GM19023 (cell line): ENCODE measurements at regions not wholly inside any gene's neighbourhood (a gene's known extent, or its start where the extent isn't known, plus 50 kb on each side); places are given as distances from the start of the nearest gene placed in this dataset.
"Not testable (repeated sequence)": the region's sequence is repeated elsewhere in the genome, so short reads cannot be mapped to it uniquely, and the experiment has no call there.

Experiments
- ATAC-seq: cut with Tn5 transposase; IDR thresholded peaks from one replicate; pipeline ENCODE4 v1.9.1; 2021; ENCODE audit warnings: mild to moderate bottlenecking, moderate library complexity; ENCODE audit not compliant: unreplicated experiment

- ATAC-seq, result no peak
Observed at GRCh38 chr1:209132736-209133467, 450.6 kb upstream of the CAMK1G start.

- no peak for ATAC-seq
Observed at GRCh38 chr1:209134001-209134400, 449.5 kb upstream of the CAMK1G start.

GRCh38 chr1:209143916-209144315 lies 439.6 kb upstream of the CAMK1G start:
- no peak for ATAC-seq

DNA sequence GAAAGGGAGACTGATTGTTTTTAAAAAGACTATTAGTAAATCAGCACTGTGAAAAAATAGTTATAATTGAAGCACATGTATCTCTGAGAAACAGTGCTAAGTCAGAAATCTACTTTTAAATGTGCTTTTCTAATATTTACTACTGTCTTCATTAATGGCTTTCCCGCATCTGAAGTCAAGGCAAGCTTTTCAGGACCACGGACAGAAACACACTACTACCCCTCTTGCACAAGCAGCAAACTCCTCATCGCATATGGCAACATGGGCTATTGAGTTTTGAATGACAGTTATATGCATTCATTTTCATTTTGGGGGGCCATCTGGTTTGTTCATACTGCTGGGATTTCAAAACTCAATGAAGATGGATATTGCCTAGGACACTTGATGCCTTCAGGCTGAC lies 433.4 kb upstream of the CAMK1G start:
- ATAC-seq, result no peak

DNA sequence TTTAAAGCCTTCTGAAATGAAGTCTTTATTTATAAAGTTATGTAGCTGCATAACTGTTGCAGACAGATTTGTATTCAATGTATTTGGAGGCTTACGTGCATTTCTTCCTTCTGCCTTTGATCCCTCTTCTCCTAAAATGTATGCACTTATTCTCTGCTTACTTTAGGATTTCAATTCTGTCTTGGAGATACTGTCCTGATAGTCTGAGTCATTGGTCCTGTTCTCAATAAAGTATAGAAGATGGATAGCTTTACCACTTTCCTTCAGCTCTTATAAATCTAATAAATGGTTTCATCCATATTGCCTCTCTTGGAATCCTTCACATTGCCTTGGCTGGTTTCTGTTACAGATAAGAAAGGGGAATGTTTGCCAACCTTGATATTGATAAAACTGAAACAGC lies 430.1 kb upstream of the CAMK1G start:
- no peak for ATAC-seq

DNA sequence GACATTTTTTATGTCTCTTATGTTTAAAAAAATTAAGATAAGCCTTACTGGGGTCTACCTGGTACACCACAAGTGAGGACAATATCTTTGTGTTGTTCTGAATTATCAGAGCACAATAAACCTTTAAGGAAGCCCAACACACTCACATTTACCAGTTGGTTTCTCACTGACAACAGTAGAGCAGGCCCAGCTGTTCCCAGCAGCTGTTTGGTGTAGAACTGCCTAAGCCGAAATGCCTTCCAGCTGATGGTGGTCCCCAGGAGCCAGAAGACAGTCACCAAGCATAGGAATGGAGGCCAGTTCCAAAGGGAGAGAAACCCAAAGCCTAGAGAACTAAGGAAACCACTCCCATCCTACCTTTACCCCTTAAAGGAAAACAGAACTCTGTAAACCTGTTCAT lies 428.6 kb upstream of the CAMK1G start:
- ATAC-seq, result no peak

GRCh38 chr1:209155546-209155945 lies 428.0 kb upstream of the CAMK1G start:
- no peak for ATAC-seq

DNA sequence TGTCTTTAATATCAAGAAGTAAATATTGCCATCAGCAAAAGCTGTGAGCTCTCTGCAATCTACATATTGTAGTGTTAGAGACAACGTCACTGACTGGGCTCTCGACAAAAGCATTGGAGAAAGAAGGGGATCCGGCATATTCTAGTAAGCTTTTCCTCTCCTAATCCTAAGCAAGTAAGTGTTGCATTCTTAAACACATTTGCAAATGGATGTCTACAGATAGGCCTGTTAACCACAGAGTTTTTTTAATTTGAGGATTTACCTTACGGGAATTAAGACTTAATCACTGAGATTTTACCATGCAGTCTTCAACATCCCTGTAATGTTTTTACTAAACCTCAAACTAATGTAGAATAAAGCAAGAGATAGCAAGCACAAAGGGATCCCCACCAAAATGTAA lies 426.5 kb upstream of the CAMK1G start:
- no peak for ATAC-seq

- no peak for ATAC-seq
Observed at GRCh38 chr1:209157546-209158249, 425.8 kb upstream of the CAMK1G start.

- no peak for ATAC-seq
Observed at GRCh38 chr1:209158851-209159250, 424.7 kb upstream of the CAMK1G start.

DNA sequence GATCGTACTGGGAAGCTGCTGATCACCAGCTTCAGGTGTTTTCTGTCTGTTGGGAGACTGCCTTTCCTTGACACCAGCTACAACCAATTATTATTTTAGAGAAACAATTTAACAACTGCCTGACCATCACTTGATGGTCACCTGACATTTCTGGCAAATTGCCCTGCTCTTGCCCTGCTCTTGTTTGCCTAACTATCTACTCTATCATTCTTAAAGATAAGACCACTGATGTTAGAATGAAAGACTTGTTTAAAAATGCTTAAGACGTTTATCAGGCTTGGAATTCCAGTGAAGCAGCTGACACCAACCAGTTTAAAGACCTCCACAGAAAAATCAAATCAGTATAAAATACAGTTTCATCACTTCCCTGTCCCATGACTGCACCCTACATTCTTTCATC lies 423.3 kb upstream of the CAMK1G start:
- no peak for ATAC-seq

- ATAC-seq, result no peak
Observed at GRCh38 chr1:209162651-209163050, 420.9 kb upstream of the CAMK1G start.

DNA sequence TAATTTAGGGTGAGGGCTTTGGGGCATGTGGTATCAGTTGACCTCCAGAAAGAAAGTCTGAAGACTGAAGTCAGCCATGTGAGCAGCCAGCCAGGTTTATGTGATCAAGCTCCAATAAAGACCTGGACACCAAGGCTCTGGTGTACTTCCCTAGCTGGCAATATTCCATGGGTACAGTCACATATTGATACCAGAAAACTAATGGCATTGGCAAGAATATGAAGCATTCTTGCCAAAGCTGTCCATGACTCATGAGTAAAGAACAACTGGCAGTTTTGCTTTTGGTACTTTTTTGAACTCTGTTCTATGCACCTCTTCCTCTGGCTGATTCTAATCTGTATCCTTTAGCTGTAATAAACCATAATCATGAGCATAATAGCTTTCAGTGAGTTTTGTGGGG lies 415.3 kb upstream of the CAMK1G start:
- no peak for ATAC-seq

GRCh38 chr1:209171151-209171550 lies 412.4 kb upstream of the CAMK1G start:
- no peak for ATAC-seq

DNA sequence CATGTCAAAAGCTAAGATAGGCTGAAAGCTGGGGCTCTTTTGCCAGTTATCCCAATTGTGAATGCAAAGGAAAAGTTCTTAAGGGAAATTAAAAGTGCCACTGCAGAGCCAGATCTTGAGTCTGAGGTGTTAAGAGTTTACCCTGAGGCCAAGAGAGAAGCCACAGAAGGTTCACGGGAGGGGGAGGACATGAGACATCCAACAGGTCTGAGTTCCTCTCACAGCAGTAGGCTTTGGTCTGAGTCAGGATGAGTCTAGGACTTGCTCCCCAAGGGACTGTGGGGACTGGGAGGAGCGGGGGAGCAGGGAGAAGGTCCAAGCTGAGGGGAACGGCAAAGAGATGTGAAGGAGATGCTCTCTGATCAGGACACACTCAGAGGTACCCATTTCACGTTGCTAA lies 411.2 kb upstream of the CAMK1G start:
- ATAC-seq, result no peak

- ATAC-seq, result not testable (repeated sequence)
Observed at GRCh38 chr1:209172792-209173542, 410.5 kb upstream of the CAMK1G start.

DNA sequence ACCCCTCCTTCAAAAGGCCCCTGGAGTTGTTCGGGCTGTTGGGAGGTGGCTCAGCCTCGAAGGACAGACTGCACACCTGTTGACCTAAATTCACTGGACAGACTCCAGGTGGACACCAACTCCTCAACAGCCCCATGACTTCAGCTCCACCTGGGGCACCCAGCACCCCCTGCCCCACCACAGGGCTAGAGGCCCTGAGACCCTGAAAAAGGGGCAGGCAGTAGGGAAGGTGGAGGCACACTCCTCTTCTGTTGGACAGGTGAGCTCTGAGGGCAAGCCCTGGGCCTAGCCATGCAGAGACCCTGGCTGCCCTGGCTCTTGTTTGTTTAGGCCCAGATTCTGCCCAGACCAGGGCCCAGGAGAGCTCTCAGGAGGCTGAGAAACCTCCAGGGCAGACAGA lies 409.7 kb upstream of the CAMK1G start:
- not testable (repeated sequence) for ATAC-seq

DNA sequence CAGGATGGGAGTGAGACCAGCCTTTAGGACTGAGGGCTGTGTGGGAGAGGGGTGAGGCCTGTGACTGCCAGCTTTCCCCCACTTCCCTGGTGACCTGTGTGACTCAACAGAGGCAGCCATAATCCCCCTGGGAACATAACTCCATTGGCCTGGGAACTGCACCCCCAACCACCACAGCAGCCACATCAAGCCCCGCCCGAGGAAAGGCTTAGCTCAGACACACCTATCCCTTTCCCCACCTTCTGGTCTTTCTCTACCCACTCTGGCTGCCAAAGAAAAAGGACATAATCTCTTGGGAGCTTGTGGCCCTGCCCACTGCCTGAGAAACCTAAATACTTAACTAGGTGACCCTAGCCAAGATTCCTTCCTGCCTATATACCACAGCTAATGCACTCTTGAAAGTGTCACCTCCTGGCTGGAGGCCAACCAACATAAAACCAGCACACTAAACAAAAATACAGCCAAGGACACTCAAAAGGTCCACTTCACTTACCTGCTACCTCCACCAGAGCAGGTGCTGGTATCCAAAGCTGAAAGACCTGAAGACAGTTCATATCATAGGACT lies 406.6 kb upstream of the CAMK1G start:
- no peak for ATAC-seq

- no peak for ATAC-seq
Observed at GRCh38 chr1:209183195-209183594, 400.3 kb upstream of the CAMK1G start.

DNA sequence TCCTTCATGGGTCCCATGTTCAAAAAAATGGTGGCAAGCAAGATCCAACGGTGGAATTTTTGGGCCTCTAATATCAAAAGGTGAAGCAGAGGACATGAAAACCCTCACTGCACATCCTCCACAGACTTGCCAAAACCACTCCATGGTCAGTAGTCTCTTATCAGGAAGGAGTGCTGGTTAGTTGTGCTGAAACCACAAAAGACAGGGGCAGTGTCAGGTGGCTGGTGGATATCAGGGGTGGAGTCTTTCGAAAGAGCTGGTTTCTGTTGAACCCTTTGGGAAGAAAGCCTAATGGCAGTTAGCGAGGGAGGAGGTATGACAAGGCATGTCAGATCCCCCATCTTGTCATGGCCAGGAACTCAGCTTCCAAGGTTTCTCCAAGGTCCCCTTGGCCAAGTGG lies 395.9 kb upstream of the CAMK1G start:
- no peak for ATAC-seq

DNA sequence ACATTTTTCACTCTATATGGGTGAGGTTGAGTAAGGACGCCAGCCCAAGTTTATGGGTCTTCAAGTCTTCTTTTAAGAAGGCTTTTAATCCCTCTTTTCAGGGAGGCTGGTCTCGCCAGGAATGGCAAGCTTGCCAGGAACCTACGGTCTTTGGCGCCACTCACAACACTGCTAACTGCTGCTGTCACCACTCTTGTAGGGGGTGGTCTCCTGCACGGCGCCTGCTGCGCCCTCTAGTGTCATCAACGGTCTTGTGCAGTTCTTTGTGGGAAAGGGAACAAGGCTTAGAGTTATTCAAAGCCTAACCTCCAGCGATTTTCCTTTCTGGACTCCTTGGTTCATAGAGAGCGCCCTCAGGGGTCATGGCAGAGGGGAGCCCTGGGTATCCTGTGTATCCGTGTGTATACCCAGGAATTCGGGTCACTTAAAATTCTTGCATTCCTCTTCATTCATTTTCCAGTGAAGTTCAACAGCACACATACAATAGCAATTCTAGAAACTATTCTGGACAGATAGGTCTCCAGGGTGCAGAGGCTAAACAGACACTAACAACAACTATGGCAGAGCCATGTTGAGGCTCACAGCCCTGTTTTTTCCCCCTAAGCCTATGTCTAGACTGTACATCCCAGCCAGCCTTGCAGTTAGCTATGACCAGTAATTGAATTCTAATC lies 392.8 kb upstream of the CAMK1G start:
- peak; percentile 96 for ATAC-seq
